ENCODE measurements at regions not wholly inside any gene's neighbourhood (a gene's known extent, or its start where the extent isn't known, plus 50 kb on each side); places are given as distances from the start of the nearest gene placed in this dataset.
"Not testable (repeated sequence)": the region's sequence is repeated elsewhere in the genome, so short reads cannot be mapped to it uniquely, and the experiment has no call there.

GRCh38 chr5:50922134-50922941 is 255.9 kb downstream of the PARP8 start:
- not testable (repeated sequence) for H3K27ac Mint-ChIP-seq; H3K4me3 Mint-ChIP-seq; H3K36me3 Mint-ChIP-seq (ENCODE audit: low read depth); H3K9me3 Mint-ChIP-seq; H3K4me1 Mint-ChIP-seq; H3K27me3 Mint-ChIP-seq (ENCODE audit: low read depth)
- TF ChIP-seq, protein P1, sequence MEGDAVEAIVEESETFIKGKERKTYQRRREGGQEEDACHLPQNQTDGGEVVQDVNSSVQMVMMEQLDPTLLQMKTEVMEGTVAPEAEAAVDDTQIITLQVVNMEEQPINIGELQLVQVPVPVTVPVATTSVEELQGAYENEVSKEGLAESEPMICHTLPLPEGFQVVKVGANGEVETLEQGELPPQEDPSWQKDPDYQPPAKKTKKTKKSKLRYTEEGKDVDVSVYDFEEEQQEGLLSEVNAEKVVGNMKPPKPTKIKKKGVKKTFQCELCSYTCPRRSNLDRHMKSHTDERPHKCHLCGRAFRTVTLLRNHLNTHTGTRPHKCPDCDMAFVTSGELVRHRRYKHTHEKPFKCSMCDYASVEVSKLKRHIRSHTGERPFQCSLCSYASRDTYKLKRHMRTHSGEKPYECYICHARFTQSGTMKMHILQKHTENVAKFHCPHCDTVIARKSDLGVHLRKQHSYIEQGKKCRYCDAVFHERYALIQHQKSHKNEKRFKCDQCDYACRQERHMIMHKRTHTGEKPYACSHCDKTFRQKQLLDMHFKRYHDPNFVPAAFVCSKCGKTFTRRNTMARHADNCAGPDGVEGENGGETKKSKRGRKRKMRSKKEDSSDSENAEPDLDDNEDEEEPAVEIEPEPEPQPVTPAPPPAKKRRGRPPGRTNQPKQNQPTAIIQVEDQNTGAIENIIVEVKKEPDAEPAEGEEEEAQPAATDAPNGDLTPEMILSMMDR (IDR thresholded peaks at IDR 0.05; ENCODE audit: unreplicated experiment in 3 of 3), result peak; percentile 64 to 73 (median 69)

GRCh38 chr5:50922942-50923767 is 256.7 kb downstream of the PARP8 start:
- Mint-ChIP-seq H3K4me3 (no peak overlapping the region), H3K27me3 (ENCODE audit: low read depth) (peaks cover 4% of the 10 kb centered on the region), H3K36me3 (ENCODE audit: low read depth) (no peaks in the 10 kb centered on the region), H3K27ac (no peak overlapping the region), H3K4me1 (no peaks in the 10 kb centered on the region), H3K9me3 (no peaks in the 10 kb centered on the region)
- TF ChIP-seq, protein P1 (IDR thresholded peaks at IDR 0.05; ENCODE audit: unreplicated experiment in 3 of 3), result no peak

- H3K4me1 Mint-ChIP-seq, result no peaks in the 10 kb centered on the region
- H3K27ac Mint-ChIP-seq, result no peak overlapping the region
- peaks cover 4% of the 10 kb centered on the region for H3K27me3 Mint-ChIP-seq (ENCODE audit: low read depth)
Observed at GRCh38 chr5:50923768-50924494, 257.5 kb downstream of the PARP8 start.

GRCh38 chr5:50927953-50928352 is 261.5 kb downstream of the PARP8 start:
- TF ChIP-seq, protein P1 (IDR thresholded peaks at IDR 0.05; ENCODE audit: unreplicated experiment in 3 of 3), result no peak
- Mint-ChIP-seq H3K4me1 (no peaks in the 10 kb centered on the region), H3K27ac (no peak overlapping the region), H3K4me3 (no peak overlapping the region), H3K36me3 (ENCODE audit: low read depth) (no peaks in the 10 kb centered on the region), H3K27me3 (ENCODE audit: low read depth) (peaks cover 4% of the 10 kb centered on the region), H3K9me3 (no peaks in the 10 kb centered on the region)

More at GRCh38 chr5:50923768-50924494, 257.5 kb downstream of the PARP8 start:
- TF ChIP-seq, protein P1 (IDR thresholded peaks at IDR 0.05; ENCODE audit: unreplicated experiment in 3 of 3), result no peak
- Mint-ChIP-seq H3K9me3 (no peaks in the 10 kb centered on the region), H3K4me3 (peak overlapping the region in 1 of 3 experiments; percentile 45), H3K36me3 (ENCODE audit: low read depth) (no peaks in the 10 kb centered on the region)

DNA sequence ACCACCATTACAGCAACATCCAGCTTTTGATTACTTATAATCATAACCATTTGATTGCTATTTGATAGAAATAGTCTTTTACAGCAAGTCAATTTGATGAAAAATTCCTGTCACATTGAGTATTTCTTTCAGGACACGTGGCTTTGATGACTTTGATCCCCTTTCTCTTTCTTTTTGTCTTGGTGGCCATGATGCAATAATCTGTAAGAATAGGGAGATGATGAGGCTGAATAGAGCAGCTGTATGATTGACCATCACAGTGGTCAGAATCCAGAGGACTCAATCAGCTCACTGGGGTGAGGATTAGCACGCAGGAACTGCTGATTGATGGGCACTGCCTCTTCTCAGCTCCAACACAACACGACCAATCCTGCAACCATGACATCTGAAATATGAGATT is 262.7 kb downstream of the PARP8 start:
- Mint-ChIP-seq H3K27me3 (ENCODE audit: low read depth) (no peaks in the 10 kb centered on the region), H3K4me3 (no peak overlapping the region), H3K9me3 (no peaks in the 10 kb centered on the region), H3K4me1 (no peaks in the 10 kb centered on the region), H3K27ac (no peak overlapping the region), H3K36me3 (ENCODE audit: low read depth) (no peaks in the 10 kb centered on the region)
- TF ChIP-seq, protein P1 (IDR thresholded peaks at IDR 0.05; ENCODE audit: unreplicated experiment in 3 of 3), result no peak
